NCI-H2107 treated with DMSO at 0.1 percent for 48 hours (cell line): ENCODE measurements at regions not wholly inside any gene's neighbourhood (a gene's known extent, or its start where the extent isn't known, plus 50 kb on each side); places are given as distances from the start of the nearest gene placed in this dataset.
"Not testable (repeated sequence)": the region's sequence is repeated elsewhere in the genome, so short reads cannot be mapped to it uniquely, and the experiment has no call there.

Source experiments
- DNase-seq: peaks from one replicate; lab custom pipeline; 2025; ENCODE audit not compliant: unreplicated experiment; lab: John Stamatoyannopoulos, UW

DNA sequence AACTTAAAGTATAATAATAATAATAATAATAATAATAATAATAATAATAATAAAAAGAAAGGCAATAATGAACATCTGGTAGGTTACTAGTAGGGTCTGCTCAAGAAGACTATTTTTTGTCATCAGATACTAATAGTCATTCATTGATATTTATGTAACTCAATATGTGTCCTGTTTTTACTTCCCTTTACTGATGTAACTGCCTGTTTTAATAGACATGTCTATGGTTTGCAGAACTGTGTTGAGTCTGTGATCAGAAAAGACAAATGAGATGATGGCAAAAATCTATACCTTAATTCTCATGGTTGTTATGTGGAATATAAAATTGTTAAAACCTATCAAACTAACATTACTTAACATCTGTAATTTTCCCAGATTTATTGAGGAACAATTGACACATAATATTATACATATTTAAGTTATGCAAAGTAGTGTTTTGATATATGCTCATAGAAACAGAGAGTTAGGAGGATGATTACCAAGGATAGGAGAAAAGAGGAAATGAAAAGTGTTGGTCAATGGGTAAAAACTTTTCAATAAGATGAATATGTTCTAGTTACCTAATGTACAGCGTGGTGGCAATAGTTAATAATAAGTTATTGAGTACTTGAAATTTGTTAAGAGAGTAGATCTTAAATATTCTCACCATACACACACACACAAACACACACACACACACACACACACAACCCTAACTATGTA is 699.4 kb downstream of the ZPLD1 start:
- DNase-seq = no peak

DNA sequence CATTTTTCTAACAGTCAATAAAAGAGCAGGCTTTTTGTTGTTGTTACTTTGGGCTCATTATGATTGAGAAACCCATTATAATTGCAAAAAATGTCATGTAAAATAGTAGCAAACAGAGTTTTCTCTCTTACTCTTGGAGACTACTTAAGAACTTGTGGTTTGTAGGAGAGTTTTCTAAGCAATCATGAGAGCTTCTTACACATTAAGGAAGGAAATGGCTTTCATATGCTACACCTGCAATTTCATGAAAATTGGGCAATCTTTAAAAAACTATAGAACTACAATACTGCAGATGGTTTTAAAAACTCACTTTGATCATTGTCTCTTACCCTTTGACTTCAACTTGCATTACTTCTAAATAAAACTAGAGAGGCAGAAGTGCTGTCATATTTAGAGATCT is 701.8 kb downstream of the ZPLD1 start:
- no peak for DNase-seq

DNA sequence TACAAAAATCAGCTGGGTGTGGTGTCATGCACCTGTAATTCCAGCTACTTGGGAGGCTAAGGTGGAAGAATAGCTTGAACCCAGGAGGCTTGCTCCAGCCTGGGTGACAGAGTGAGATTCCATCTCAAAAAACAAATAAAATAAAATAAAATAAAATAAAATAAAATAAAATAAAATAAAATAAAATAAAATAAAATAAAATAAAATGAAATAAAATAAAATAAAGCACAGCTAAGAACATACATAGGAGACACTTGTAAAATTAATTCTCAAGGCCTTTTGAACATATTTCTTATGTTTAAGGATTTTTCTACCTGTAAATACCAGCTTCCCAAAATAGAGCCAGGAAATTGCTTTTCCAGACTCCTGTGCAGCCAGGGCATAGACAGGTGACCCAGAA is 703.0 kb downstream of the ZPLD1 start:
- no peak for DNase-seq

DNA sequence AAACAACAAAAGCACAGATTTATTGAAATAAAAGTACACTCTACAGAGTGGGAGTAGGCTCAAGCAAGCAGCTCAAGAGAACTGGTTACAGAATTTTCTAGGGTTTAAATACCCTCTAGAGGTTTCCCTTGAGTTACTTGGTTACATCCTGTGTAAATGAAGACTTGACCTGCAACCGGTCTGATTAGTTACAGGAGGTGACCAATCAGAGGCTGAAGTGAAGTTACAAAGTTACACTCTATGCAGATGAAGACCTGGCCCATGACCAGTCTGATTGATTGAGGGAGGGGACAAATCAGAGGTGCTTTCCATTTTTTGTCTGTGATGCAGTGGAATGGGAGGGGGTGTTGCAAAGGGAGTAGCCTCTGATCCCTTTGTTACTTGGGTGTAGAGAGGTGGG is 723.4 kb downstream of the ZPLD1 start:
- no peak for DNase-seq

DNA sequence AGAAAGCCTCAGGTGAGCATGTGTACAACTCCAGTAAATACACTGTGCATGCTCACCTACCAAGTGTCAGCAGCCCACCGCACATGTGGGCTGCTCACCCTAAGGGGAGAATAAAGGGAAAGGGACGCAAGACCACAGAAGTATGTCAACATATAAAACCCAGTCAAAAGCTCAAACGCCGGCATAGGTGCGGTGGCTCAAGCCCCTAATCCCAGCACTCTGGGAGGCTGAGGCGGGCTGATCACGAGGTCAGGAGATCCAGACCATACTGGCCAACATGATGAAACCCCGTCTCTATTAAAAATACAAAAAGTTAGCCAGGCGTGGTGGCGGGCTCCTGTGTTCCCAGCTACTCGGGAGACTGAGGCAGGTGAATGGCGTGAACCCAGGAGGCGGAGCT is 732.1 kb downstream of the ZPLD1 start:
- no peak for DNase-seq

DNA sequence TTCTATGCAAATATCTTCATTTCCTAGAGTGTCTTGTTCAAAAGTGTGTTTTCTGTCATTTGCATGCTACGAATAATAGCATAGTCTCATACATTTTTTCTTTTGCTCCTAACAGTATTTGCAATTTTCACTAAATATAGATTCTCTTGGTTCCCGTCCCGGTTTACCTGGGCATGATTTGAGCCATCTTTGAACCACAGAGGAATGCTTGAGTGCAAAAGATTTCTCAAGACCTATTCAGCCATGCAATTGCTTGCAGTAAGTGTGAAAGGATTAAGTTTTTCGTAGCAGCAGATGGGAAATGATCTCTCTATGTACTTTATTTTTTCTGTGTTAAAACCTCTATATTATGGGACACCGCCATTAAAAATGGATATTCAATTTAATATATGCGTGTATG is 733.0 kb downstream of the ZPLD1 start:
- no peak for DNase-seq

DNA sequence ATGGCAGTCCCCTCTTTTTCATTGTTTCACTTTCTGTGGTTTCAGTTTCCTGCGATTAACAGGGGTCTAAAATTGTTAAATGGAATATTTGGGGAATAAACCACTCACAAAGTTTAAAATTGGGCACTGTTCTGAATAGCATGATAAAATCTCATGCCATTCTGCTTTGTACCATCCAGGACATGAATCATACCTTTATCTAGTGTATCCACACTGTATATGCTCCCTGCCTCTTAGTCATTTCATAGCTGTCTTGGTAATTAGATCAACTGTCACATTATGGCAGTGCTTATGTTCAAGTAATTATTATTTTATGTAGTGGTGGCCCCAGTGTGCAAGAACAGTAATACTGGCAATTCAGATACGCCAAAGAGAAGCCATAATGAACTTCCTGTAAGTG is 734.5 kb downstream of the ZPLD1 start:
- DNase-seq = no peak

DNA sequence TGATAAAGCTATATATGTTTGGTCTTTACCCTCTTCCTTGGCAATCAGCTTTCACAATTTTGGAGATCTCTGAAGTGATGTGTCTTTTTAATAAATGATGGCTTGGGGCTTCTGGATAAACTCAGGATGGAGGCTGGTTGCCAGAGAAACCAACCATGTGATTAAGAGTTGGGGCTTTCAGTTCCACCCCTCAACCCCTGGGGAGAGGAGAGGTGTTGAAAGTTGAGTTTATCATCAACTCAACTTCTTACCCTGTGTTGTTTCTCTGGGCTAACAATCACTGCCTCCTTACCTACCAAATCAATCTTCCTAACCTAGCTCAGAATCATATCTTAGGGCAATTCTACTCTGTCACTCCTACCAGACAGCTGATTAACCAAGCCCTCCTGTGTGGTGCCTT is 735.8 kb downstream of the ZPLD1 start:
- DNase-seq = no peak

DNA sequence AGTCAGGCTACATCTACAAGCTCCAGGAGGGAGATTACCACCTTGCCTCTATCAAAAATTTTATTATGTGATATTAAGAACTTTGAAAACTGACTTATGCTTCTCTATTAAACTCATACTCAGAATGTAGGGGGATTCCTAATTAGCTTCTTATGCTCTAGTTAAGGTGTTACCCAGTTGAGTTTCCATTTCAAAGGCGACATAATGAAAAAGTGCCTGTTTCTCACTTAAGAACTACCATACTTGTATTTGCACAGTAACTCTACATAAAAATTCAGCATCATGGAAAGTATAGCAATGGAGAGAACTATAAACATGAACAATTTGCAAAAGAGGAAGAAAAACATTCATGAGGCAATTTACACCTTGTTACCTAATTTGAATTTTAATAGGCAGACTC is 739.1 kb downstream of the ZPLD1 start:
- no peak for DNase-seq

DNA sequence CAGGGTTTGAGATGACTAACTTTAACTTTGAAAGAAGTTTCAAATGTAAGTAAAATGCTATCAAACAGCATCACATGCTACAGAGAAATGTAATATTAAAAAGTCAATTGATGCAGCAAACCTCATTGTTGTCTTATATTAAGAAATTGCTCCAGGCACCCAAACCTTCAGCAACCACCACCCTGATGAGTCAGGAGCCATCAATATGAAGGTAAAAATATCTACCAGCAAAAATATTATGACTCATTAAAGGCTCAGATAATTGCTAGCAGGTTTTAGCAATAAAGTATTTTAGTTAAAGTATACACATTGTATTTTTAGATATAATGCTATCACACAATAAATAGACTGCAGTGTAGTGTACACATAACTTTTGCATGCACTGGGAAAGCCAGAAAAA is 746.3 kb downstream of the ZPLD1 start:
- DNase-seq = no peak

DNA sequence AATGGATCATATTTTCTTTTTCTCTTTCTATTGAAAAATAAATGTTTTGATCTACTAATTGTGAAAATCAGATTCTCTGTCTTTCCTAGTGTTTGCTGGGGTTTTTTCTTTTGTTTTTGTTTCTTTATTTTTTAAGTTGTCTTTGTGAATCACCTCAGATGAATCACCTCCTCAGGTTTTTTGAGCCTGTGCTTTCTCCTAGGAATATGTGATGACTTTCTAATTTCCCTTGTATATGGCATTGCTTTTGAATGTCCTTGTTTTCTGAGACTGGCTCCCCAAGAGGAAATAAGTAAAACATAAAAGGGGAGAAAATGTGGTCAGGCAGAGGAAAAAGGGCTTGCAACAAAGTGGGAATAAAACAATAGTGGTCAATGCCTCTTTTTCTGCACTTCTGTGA is 750.0 kb downstream of the ZPLD1 start:
- DNase-seq = no peak

DNA sequence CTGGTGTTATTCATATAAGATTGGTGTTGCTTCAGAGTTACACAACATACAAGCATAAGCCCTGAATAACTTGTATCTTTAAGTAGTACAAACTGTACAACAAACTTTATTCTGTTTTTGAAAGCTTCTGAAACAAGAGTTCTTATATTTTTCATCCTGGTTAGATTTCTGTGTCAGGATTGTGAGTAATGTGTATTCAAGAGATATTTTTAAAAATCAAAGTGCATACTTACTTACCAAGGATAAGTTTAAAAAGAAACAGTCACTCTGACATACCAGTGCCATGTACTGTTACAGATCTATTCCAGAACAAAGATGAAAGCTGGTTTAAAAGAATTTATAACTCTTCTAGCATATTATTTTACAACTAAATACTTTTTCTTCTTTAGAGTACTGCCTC is 755.1 kb downstream of the ZPLD1 start:
- no peak for DNase-seq

DNA sequence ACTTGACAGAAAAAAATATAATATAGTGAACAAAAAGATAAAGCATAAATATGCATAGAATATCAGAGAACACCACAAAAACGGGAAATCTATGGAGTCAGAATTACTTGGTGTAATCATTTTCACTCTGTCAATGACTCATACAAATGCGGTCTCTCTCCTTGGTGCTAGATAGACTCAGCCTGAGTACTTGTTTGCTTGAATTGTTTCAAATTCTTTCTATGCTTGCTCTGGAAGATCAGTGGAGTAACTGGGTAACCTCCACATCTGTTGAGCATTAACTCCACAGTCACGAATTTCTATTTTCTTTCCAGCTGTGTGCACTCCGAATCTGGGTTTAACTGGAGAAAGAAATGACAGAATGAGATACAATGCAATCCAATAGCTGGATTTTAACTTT is 760.4 kb downstream of the ZPLD1 start:
- no peak for DNase-seq

DNA sequence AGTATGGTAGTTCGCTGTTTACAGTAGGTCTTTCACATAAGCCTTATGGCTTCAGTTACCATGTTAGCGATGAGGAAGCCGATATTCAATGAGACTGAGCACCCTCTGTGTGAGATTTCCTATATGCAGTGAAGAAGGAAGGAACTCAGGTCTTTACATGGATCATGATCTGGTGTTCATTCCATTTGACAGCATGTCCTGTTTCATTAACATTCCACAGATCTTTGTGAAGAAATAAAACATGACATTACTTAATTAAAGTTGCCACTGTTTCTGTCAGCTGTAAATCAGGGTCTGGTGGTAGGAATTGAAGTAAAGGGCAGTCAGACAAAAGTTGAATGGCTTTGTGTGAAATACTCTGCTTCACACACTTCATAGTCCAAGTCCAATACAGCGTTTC is 768.6 kb downstream of the ZPLD1 start:
- no peak for DNase-seq

DNA sequence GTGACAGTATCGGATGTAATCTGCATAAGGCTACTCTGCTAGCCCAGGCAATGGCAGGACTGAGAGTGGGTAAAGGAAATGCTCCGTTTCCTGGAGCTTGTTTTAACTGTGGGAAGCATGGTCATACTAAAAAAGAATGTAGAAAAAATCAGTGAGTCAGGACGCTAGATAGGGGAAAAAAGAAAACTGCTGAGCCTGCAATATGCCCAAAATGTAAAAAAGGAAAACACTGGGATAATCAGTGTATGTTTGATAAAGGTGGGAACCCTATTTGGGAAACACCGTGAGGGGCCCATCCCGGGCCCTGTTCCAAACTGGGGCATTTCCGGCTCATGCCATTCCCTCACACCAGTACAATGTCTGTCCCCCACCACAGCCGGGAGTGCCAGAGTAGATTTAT is 775.8 kb downstream of the ZPLD1 start:
- DNase-seq = no peak

DNA sequence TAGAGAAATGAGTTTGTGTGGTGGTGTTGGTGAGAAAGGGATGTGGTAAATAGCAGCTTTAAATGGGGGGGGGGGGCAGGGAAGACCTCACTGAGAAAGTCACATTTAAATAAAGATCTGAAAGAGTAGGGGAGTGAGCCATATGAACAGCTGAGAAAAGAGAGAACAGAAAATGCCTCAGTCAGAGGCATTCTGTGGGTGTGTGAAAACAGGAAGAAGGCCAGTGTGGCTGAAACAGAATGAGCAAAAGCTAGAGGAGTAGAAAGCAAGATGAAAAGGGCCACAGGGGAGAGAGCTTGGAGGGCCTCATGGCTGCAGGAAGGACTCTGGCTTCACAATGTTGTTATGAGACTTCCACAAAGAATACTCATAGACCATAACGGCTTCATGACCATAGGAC is 783.3 kb downstream of the ZPLD1 start:
- DNase-seq = no peak

DNA sequence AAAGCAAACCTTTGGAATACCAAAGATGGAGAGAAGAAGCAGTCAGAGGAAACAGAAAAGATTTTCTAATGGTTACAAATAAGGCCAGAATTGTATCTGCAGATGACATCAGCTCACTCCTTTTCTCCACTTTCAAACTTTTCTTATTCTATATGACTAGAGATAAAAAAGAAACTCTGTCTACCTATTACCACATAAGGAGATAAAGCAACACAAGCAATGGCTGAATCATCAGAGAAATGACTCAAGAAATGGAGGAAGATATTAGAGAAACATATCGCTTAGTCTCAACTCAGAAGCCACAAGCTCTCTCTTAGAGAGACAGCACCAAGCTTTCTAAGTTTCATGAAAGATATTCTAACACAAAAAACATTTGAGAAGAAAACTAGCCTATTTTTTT is 784.0 kb downstream of the ZPLD1 start:
- DNase-seq = no peak

DNA sequence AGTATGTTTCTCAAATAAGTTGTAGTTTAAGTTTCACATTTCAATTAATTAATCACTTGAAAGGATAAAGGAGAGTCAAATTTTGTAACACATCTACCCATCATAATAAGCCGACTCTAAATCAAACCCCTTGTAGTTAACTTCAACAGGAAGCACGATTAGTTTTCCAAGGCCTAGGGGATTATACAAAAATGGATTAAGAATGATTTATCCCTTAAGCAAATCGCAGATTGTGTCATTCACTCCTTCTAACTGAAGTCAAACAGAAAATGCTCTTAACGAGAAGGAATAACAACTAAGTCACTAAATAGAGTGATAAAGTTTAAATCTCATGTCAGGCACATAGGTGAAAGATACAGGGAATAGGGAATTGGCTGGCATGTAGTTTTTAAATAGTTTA is 792.8 kb downstream of the ZPLD1 start:
- DNase-seq = no peak

DNA sequence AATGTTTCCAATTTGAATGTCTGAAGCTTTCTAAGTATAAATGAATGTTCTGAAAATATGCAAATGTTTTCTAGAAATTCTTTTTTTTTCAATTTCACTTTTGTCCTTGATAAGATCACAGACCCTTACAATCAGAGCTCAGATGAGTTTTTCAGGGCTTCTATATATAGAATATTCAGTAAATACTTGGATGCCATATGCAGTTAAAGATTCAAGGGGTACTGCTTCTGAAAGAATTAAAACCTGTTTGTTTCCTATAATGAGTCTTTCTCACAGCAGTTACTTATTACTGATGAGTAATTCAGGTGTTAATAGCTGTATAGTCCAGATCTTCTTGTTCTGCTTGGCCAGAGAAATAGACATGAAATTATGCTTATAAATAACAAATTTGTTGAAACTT is 812.6 kb downstream of the ZPLD1 start:
- DNase-seq = no peak

DNA sequence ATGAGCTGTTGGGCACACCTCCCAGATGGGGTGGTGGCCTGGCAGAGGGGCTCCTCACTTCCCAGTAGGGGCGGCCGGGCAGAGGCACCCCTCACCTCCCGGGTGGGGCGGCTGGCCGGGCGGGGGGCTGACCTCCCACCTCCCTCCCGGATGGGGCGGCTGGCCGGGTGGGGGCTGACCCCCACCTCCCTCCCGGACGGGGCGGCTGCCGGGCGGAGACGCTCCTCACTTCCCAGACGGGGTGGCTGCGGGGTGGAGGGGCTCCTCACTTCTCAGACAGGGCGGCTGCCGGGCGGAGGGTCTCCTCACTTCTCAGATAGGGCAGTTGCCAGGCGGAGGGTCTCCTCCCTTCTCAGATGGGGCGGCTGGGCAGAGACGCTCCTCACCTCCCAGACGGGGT is 820.0 kb downstream of the ZPLD1 start:
- not testable (repeated sequence) for DNase-seq

DNA sequence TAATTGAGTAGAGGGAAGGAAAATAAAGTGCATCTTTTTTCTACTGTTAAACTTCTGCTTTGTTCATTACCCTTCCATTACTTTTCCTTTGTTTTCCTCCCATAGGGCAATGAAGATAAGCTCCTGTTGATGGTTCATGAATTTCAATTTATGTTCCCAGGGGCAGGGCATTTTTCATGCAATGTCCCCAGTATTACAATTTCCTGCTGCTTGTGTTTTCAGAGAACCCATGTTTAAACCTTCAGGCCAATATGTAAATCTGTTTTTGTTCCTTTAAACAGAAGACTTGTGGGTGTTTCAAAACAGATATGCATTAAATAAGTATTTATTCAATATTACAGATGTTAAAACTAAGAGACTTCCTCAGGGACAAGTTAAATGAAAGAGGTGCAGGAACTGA is 834.5 kb downstream of the ZPLD1 start:
- DNase-seq = no peak

DNA sequence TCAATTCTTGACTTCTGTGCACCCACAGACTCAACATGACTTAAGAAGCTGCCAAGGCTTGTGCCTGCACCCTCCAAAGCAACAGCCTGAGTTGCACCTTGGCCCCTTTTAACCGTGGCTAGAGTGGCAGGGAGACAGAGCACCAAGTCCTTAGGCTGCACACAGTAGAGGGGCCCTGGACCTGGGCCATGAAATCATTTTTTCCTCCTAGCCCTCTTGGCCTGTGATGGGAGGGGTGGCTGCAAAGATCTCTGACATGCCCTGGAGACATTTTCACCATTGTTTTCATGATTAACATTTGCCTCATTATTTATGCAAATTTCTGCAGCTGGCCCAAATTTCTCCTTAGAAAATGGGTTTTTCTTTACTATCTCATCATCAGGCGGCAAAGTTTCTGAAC is 836.8 kb downstream of the ZPLD1 start:
- DNase-seq = no peak

DNA sequence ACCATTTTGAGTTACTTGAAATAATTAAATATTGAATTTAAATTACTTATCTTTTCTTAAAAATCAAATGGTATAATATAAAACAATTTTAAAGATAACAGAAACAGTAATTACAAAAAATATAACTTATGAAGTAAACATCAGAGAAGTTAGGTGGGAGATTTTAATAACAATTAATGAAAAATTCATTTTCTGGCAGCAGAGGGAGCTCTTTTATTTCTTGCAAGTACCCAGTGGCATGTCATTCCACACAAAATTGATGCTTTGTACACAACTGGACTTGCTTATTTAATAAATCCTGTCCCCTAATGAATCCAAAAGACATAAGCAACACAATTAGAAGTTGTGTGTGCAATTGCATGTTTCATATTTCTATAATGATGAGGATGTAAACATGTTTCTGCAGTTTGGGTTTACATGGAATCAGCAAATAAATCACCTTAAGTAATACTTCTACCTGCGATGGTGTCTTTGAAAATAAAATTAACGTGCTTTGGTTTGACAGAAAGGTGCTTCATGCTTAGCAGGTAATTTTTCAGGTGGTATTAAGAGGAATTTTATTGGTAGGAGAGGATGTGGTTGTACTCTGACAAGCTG is 861.3 kb downstream of the ZPLD1 start:
- DNase-seq = no peak
